PC-9 (cell line): ENCODE measurements at regions not wholly inside any gene's neighbourhood (a gene's known extent, or its start where the extent isn't known, plus 50 kb on each side); places are given as distances from the start of the nearest gene placed in this dataset.

Experiments used
- BruUV-seq: library from RNA; stranded (reverse); fragments of 400-500 nt; replicated peaks from 2 replicates; lab custom pipeline; 2021; lab: Mats Ljungman, UMichigan
- CTCF ChIA-PET: fragments of 300-600 bp; sonication (Branson Sonifier 250); formaldehyde crosslinking; loops from one replicate; lab custom pipeline; 2022; ENCODE audit warnings: antibody characterized with exemption; lab: Charles Lee
- POLR2A ChIA-PET: fragments of 300-600 bp; sonication (Branson Sonifier 250); formaldehyde crosslinking; loops from one replicate; lab custom pipeline; 2022; ENCODE audit warnings: antibody characterized with exemption; ENCODE audit not compliant: unreplicated experiment; lab: Charles Lee
- DNase-seq, 2 experiments: peaks; one replicate each; pipeline versions ENCODE4 v3.0.0 to v3.0.0-alpha.2; 2015 to 2022; ENCODE audit warnings: mixed read lengths in 1 of 2
- H2AFZ ChIP-seq: fragments of 200-600 bp; sonication (generic); 2 replicates; pipeline ENCODE4 v1.8.1; 2017; ENCODE audit warnings: antibody characterized with exemption
- H3F3A ChIP-seq: fragments of 200-600 bp; sonication (generic); 2 replicates; pipeline ENCODE4 v1.8.1; 2017; ENCODE audit warnings: antibody characterized with exemption, mild to moderate bottlenecking, low read depth; ENCODE audit not compliant: insufficient read depth
- H3K27ac ChIP-seq: fragments of 200-600 bp; sonication (generic); 2 replicates; pipeline ENCODE4 v1.6.1; 2016; ENCODE audit warnings: mixed run types
- H3K27me3 ChIP-seq: fragments of 200-600 bp; sonication (generic); 2 replicates; pipeline ENCODE4 v1.6.1; 2016; ENCODE audit warnings: low read depth, mixed run types; ENCODE audit not compliant: insufficient read depth
- H3K36me3 ChIP-seq: fragments of 200-600 bp; sonication (generic); 2 replicates; pipeline ENCODE4 v1.6.1; 2016; ENCODE audit warnings: low read depth, mixed run types
- H3K4me1 ChIP-seq: fragments of 200-600 bp; sonication (generic); replicated peaks from 2 replicates; pipeline ENCODE4 v1.6.1; 2016; ENCODE audit warnings: mixed run types; ENCODE audit not compliant: insufficient read depth
- H3K4me2 ChIP-seq: fragments of 200-600 bp; sonication (generic); 2 replicates; pipeline ENCODE4 v1.6.1; 2017; ENCODE audit warnings: mixed run types
- H3K4me3 ChIP-seq: fragments of 200-600 bp; sonication (generic); 2 replicates; pipeline ENCODE4 v1.6.1; 2016; ENCODE audit warnings: mixed run types
- H3K79me2 ChIP-seq: fragments of 200-600 bp; sonication (generic); 2 replicates; pipeline ENCODE4 v1.6.1; 2017; ENCODE audit warnings: low read depth, mixed run types
- H3K9me2 ChIP-seq: fragments of 200-600 bp; sonication (generic); 2 replicates; pipeline ENCODE4 v1.8.1; 2017; ENCODE audit warnings: mild to moderate bottlenecking; ENCODE audit not compliant: insufficient read depth
- H3K9me3 ChIP-seq: fragments of 200-600 bp; sonication (generic); 2 replicates; pipeline ENCODE4 v1.8.1; 2016; ENCODE audit warnings: low read depth; ENCODE audit not compliant: insufficient read depth
- H4K20me1 ChIP-seq: fragments of 200-600 bp; sonication (generic); 2 replicates; pipeline ENCODE4 v1.8.1; 2017; ENCODE audit not compliant: insufficient read depth
- CTCF ChIP-seq: fragments of 200-600 bp; sonication (generic); conservative IDR thresholded peaks from 2 replicates; pipeline ENCODE4 v1.6.1; 2017; ENCODE audit warnings: mixed run types, antibody characterized with exemption, mild to moderate bottlenecking, moderate library complexity
- EZH2 ChIP-seq: fragments of 200-600 bp; sonication (generic); IDR thresholded peaks from 2 replicates; pipeline ENCODE4 v1.8.0; 2017; ENCODE audit warnings: antibody characterized with exemption, low read depth
- intact Hi-C: fragments of 100-400 bp; cut with micrococcal nuclease; formaldehyde crosslinking; loops from one replicate; pipeline ENCODE4 v1.10.0; 2022; ENCODE audit not compliant: unreplicated experiment

GRCh38 chr5:112472614-112473013, 53.5 kb upstream of the EPB41L4A start:
- no peak overlapping the region for H3K4me2 ChIP-seq
- H3K4me3 ChIP-seq, result no peak overlapping the region
- H3F3A ChIP-seq, result no peaks in the 10 kb centered on the region
- POLR2A ChIA-PET, result interaction anchor here (0.6 kb wide), 1 partner anchor 526 kb away, joined by 7 read pairs; no protein-coding TSS in a partner anchor
- no peaks in the 10 kb centered on the region for H3K79me2 ChIP-seq
- no peak for DNase-seq
- TF ChIP-seq CTCF (no peak), EZH2 (no peak)
- H3K27ac ChIP-seq, result no peak overlapping the region
- no TSS peak for BruUV-seq
- no peaks in the 10 kb centered on the region for H4K20me1 ChIP-seq
- H3K4me1 ChIP-seq, result no peaks in the 10 kb centered on the region
- H2AFZ ChIP-seq, result no peak overlapping the region
- H3K27me3 ChIP-seq, result no peaks in the 10 kb centered on the region
- intact Hi-C loops, result no loop called here
- H3K9me3 ChIP-seq, result no peaks in the 10 kb centered on the region
- H3K9me2 ChIP-seq, result no peaks in the 10 kb centered on the region
- H3K36me3 ChIP-seq, result no peaks in the 10 kb centered on the region
- CTCF ChIA-PET, result no interaction called here

GRCh38 chr5:112473989-112474388, 54.9 kb upstream of the EPB41L4A start:
- Histone ChIP-seq H3K79me2 (no peaks in the 10 kb centered on the region), H3K4me3 (no peak overlapping the region), H3K4me2 (no peak overlapping the region), H3K27me3 (no peaks in the 10 kb centered on the region), H3K9me3 (no peaks in the 10 kb centered on the region), H3K27ac (no peak overlapping the region), H3F3A (no peaks in the 10 kb centered on the region), H3K4me1 (no peaks in the 10 kb centered on the region), H2AFZ (no peak overlapping the region), H3K36me3 (no peaks in the 10 kb centered on the region), H3K9me2 (no peaks in the 10 kb centered on the region), H4K20me1 (no peaks in the 10 kb centered on the region)
- TF ChIP-seq EZH2, result no peak
- TF ChIP-seq CTCF, result no peak
- no peak for DNase-seq
- ChIA-PET CTCF (no interaction called here), POLR2A (no interaction called here)
- intact Hi-C loops, result no loop called here
- BruUV-seq, result no TSS peak

DNA sequence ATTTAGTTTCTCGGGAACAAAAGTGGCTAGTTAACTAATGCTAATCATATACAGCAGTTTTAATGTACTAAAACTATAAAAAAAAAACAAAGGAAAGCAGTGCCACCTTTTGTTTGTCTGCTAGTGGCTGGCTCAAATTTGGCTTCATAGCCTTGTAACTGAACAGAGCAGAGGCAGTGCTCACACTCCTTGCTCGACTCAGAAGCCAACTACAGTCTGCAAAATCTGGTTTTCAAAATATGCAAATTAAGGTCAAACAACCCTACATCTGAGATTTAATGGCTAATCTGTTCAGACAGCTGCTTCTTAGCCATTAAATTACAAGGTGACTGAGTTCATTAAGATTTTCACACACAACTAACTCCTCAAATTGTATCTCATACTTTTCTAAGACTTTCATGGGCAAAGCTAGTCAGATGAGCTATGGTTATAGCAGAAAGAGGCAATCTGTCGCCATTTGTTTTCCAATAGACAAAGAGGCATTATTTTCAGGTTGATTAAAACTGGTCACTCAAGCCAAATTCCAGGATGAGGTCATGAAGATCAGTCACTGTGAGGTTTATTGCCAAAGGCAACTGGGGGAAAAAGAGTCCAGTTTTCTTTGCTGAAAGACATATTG, 56.8 kb upstream of the EPB41L4A start:
- no peaks in the 10 kb centered on the region for H3K27me3 ChIP-seq
- no peaks in the 10 kb centered on the region for H3K9me2 ChIP-seq
- no peaks in the 10 kb centered on the region for H3K79me2 ChIP-seq
- no peaks in the 10 kb centered on the region for H4K20me1 ChIP-seq
- H3K27ac ChIP-seq, result no peak overlapping the region
- H3K4me1 ChIP-seq, result no peaks in the 10 kb centered on the region
- H3K9me3 ChIP-seq, result no peaks in the 10 kb centered on the region
- no peak overlapping the region for H2AFZ ChIP-seq
- ChIA-PET CTCF (no interaction called here), POLR2A (no interaction called here)
- no TSS peak for BruUV-seq
- no peak overlapping the region for H3K4me3 ChIP-seq
- no peaks in the 10 kb centered on the region for H3F3A ChIP-seq
- no peak for TF ChIP-seq EZH2
- no peak for TF ChIP-seq CTCF
- DNase-seq, result no peak
- intact Hi-C loops, result loop anchor here (5.0 kb wide), 1 partner anchor 686 kb away; no protein-coding TSS in a partner anchor
- H3K4me2 ChIP-seq, result no peak overlapping the region
- H3K36me3 ChIP-seq, result no peaks in the 10 kb centered on the region
